Suprapubic skin (tissue), 4 donors: ENCODE measurements at regions not wholly inside any gene's neighbourhood (a gene's known extent, or its start where the extent isn't known, plus 50 kb on each side); places are given as distances from the start of the nearest gene placed in this dataset.

Experiments
- CTCF ChIP-seq, 2 donors: fragments of 200-600 bp in 1 of 2; fragments of 450-650 bp in 1 of 2; sonication (generic) in 1 of 2; IDR thresholded peaks; one replicate each; pipeline ENCODE4 v1.5.1; 2016 to 2019; ENCODE audit warnings: antibody characterized with exemption in 2 of 2, mild to moderate bottlenecking in 1 of 2, moderate library complexity in 1 of 2
- EP300 ChIP-seq: sonication (generic); formaldehyde crosslinking; IDR thresholded peaks from one replicate; pipeline ENCODE4 v1.6.1; 2017; ENCODE audit warnings: antibody characterized with exemption
- POLR2AphosphoS5 ChIP-seq, 3 donors: sonication (generic); formaldehyde crosslinking; IDR thresholded peaks; one replicate each; pipeline ENCODE4 v1.6.1; 2017; ENCODE audit warnings: antibody characterized with exemption in 3 of 3

DNA sequence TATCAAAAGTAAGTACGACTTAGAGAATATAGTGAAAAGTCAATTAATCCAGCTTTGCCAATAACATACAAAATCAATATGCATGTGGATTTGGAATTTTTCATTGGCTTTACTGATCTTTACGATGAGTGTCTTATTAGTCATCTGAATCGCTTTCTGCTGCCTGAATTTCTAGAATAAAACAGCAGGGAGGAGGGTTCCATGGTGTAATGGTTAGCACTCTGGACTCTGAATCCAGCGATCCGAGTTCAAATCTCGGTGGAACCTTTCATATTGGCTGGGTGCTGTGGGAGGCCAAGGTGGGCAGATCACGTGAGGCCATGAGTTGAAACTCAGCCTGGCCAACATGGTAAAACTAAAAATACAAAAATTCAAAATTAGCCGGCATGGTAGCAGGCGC is 448.8 kb downstream of the RNF144B start:
- TF ChIP-seq CTCF (IDR thresholded peaks at IDR 0.05) = no peak
- TF ChIP-seq POLR2AphosphoS5 (IDR thresholded peaks at IDR 0.05) = no peak
- TF ChIP-seq EP300 = no peak
